ENCODE measurements at regions not wholly inside any gene's neighbourhood (a gene's known extent, or its start where the extent isn't known, plus 50 kb on each side); places are given as distances from the start of the nearest gene placed in this dataset.

GRCh38 chr11:79963856-79964645 lies 523.2 kb upstream of the TENM4 start:
- no peak for TF ChIP-seq ZNF274 (IDR thresholded peaks at IDR 0.05; ENCODE audit: low read depth, low read length)
- TF ChIP-seq SUZ12 (IDR thresholded peaks at IDR 0.05; ENCODE audit: extremely low read depth, insufficient read depth, insufficient read length): no peak
